GM18517 (cell line): ENCODE measurements at regions not wholly inside any gene's neighbourhood (a gene's known extent, or its start where the extent isn't known, plus 50 kb on each side); places are given as distances from the start of the nearest gene placed in this dataset.
"Not testable (repeated sequence)": the region's sequence is repeated elsewhere in the genome, so short reads cannot be mapped to it uniquely, and the experiment has no call there.

Source experiments
- ATAC-seq: cut with Tn5 transposase; IDR thresholded peaks from one replicate; pipeline ENCODE4 v1.9.1; 2021; ENCODE audit warnings: mild to moderate bottlenecking, moderate library complexity; ENCODE audit not compliant: unreplicated experiment

GRCh38 chr2:215863687-215864086, 149.7 kb downstream of the MREG start:
- ATAC-seq: no peak

- ATAC-seq: no peak
Measured at GRCh38 chr2:215862351-215862771, 151.0 kb downstream of the MREG start.

- ATAC-seq: no peak
Measured at GRCh38 chr2:215861607-215862350, 151.6 kb downstream of the MREG start.

- ATAC-seq: no peak
Measured at GRCh38 chr2:215856080-215856479, 157.3 kb downstream of the MREG start.

GRCh38 chr2:215855308-215855707, 158.0 kb downstream of the MREG start:
- not testable (repeated sequence) for ATAC-seq

GRCh38 chr2:215854008-215854407, 159.3 kb downstream of the MREG start:
- ATAC-seq: no peak

GRCh38 chr2:215851696-215852095, 161.7 kb downstream of the MREG start:
- no peak for ATAC-seq

GRCh38 chr2:215851082-215851481, 162.3 kb downstream of the MREG start:
- ATAC-seq: no peak

- no peak for ATAC-seq
Measured at GRCh38 chr2:215850380-215850779, 163.0 kb downstream of the MREG start.

GRCh38 chr2:215849771-215850170, 163.6 kb downstream of the MREG start:
- ATAC-seq: no peak

GRCh38 chr2:215848698-215849097, 164.7 kb downstream of the MREG start:
- ATAC-seq: no peak

- no peak for ATAC-seq
Measured at GRCh38 chr2:215848146-215848545, 165.2 kb downstream of the MREG start.

GRCh38 chr2:215847718-215848117, 165.6 kb downstream of the MREG start:
- no peak for ATAC-seq

- no peak for ATAC-seq
Measured at GRCh38 chr2:215847056-215847455, 166.3 kb downstream of the MREG start.

- peak; percentile 88 for ATAC-seq
Measured at GRCh38 chr2:215845839-215846586, 167.3 kb downstream of the MREG start.

- ATAC-seq: no peak
Measured at GRCh38 chr2:215843579-215843978, 169.8 kb downstream of the MREG start.

- ATAC-seq: no peak
Measured at GRCh38 chr2:215841175-215841816, 172.1 kb downstream of the MREG start.

GRCh38 chr2:215839816-215840215, 173.5 kb downstream of the MREG start:
- ATAC-seq: no peak

GRCh38 chr2:215839309-215839708, 174.0 kb downstream of the MREG start:
- ATAC-seq: no peak

- no peak for ATAC-seq
Measured at GRCh38 chr2:215836881-215837280, 176.5 kb downstream of the MREG start.

- ATAC-seq: no peak
Measured at GRCh38 chr2:215835657-215836056, 177.7 kb downstream of the MREG start.

GRCh38 chr2:215835231-215835630, 178.1 kb downstream of the MREG start:
- ATAC-seq: no peak
